ENCODE measurements at regions not wholly inside any gene's neighbourhood (a gene's known extent, or its start where the extent isn't known, plus 50 kb on each side); places are given as distances from the start of the nearest gene placed in this dataset.
"Not testable (repeated sequence)": the region's sequence is repeated elsewhere in the genome, so short reads cannot be mapped to it uniquely, and the experiment has no call there.

- H3K27ac ChIP-seq: no peak overlapping the region
- TF ChIP-seq CTCF (IDR thresholded peaks at IDR 0.05): no peak
- no peak overlapping the region for H3K4me3 ChIP-seq
- DNase-seq (ENCODE audit: low spot score): no peak
These were observed 871.1 kb downstream of the PDCD6IP start for GRCh38 chr3:34669490-34669889.

GRCh38 chr3:34675383-34676120 lies 877.1 kb downstream of the PDCD6IP start:
- DNase-seq (ENCODE audit: low spot score): no peak
- Histone ChIP-seq H3K27ac (no peak overlapping the region), H3K4me3 (no peak overlapping the region)
- TF ChIP-seq CTCF (IDR thresholded peaks at IDR 0.05): no peak

- Histone ChIP-seq H3K27ac (no peak overlapping the region), H3K4me3 (no peak overlapping the region)
- no peak for DNase-seq (ENCODE audit: low spot score)
- no peak for TF ChIP-seq CTCF (IDR thresholded peaks at IDR 0.05)
These were observed 878.0 kb downstream of the PDCD6IP start for GRCh38 chr3:34676436-34676835.

- no peak overlapping the region for H3K4me3 ChIP-seq
- DNase-seq (ENCODE audit: low spot score): no peak
- TF ChIP-seq CTCF (IDR thresholded peaks at IDR 0.05): no peak
These were observed 880.1 kb downstream of the PDCD6IP start for GRCh38 chr3:34678575-34678974.

GRCh38 chr3:34679055-34679454 lies 880.6 kb downstream of the PDCD6IP start:
- DNase-seq (ENCODE audit: low spot score); H3K4me3 ChIP-seq; H3K27ac ChIP-seq: not testable (repeated sequence)

More at GRCh38 chr3:34678575-34678974, 880.1 kb downstream of the PDCD6IP start:
- no peak overlapping the region for H3K27ac ChIP-seq

- peak; percentile 44 for TF ChIP-seq CTCF (IDR thresholded peaks at IDR 0.05)
- Histone ChIP-seq H3K4me3 (no peak overlapping the region), H3K27ac (no peak overlapping the region)
- DNase-seq (ENCODE audit: low spot score): no peak
These were observed 885.4 kb downstream of the PDCD6IP start for GRCh38 chr3:34683851-34684250.

- DNase-seq (ENCODE audit: low spot score): no peak
- no peak overlapping the region for H3K27ac ChIP-seq
- TF ChIP-seq CTCF (IDR thresholded peaks at IDR 0.05): no peak
These were observed 888.1 kb downstream of the PDCD6IP start for GRCh38 chr3:34686541-34686940.

More at GRCh38 chr3:34686541-34686940, 888.1 kb downstream of the PDCD6IP start:
- no peak overlapping the region for H3K4me3 ChIP-seq
